Fibroblast of pulmonary artery (primary cell): ENCODE measurements at regions not wholly inside any gene's neighbourhood (a gene's known extent, or its start where the extent isn't known, plus 50 kb on each side); places are given as distances from the start of the nearest gene placed in this dataset.
A peak's percentile ranks its signal among the peaks of the same experiment; 100 is the strongest.

ENCODE experiments used
- DNase-seq: peaks from one replicate; pipeline ENCODE4 v3.0.0-alpha.2; 2010; ENCODE audit warnings: low read depth
- H3K4me3 ChIP-seq: replicated peaks from 2 replicates; pipeline ENCODE4 v1.5.1; 2011; ENCODE audit warnings: low read depth, mild to moderate bottlenecking, control low read depth, low read length, moderate library complexity
- TF ChIP-seq, protein P1 (sequence below): IDR thresholded peaks from 2 replicates; pipeline ENCODE4 v1.5.1; 2011; ENCODE audit warnings: mild to moderate bottlenecking, control low read depth, low read length, inconsistent platforms; ENCODE audit errors: missing control alignments

DNA sequence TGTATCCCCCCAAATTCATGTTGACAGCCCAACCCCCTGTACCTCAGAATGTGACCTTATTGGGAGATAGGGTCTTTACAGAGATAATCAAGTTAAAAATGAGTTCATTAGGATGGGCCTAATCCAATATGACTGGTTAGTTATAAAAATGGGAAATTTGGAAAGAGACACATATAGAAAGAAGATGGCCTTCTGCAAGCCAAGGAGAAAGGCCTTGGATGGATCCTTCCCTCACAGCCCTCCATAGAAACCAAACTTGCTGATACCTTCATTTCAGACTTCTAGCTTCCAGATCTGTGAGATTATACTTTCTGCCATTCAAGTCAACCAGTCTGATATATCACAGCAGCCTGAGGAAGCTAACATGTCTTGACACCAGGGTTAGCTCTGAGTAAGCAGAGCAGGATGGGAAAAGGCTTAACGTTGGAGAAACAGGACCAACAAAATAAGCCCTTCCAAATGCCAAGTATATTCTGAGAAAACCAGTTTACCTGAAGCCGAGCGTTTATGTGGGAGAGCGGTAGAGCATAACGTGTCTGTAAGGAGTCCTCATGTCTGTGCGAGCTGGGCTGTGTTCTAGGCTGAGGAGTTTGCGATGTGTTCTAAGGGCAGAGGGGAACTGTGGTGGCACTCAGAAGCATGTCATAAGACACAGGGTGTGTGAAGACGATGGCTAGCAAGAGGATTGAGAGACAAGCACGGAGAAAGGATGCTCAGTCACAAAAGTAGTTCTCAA lies 206.1 kb downstream of the PIK3R1 start:
- no peak overlapping the region for H3K4me3 ChIP-seq
- TF ChIP-seq, protein P1, sequence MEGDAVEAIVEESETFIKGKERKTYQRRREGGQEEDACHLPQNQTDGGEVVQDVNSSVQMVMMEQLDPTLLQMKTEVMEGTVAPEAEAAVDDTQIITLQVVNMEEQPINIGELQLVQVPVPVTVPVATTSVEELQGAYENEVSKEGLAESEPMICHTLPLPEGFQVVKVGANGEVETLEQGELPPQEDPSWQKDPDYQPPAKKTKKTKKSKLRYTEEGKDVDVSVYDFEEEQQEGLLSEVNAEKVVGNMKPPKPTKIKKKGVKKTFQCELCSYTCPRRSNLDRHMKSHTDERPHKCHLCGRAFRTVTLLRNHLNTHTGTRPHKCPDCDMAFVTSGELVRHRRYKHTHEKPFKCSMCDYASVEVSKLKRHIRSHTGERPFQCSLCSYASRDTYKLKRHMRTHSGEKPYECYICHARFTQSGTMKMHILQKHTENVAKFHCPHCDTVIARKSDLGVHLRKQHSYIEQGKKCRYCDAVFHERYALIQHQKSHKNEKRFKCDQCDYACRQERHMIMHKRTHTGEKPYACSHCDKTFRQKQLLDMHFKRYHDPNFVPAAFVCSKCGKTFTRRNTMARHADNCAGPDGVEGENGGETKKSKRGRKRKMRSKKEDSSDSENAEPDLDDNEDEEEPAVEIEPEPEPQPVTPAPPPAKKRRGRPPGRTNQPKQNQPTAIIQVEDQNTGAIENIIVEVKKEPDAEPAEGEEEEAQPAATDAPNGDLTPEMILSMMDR, result no peak
- no peak for DNase-seq

DNA sequence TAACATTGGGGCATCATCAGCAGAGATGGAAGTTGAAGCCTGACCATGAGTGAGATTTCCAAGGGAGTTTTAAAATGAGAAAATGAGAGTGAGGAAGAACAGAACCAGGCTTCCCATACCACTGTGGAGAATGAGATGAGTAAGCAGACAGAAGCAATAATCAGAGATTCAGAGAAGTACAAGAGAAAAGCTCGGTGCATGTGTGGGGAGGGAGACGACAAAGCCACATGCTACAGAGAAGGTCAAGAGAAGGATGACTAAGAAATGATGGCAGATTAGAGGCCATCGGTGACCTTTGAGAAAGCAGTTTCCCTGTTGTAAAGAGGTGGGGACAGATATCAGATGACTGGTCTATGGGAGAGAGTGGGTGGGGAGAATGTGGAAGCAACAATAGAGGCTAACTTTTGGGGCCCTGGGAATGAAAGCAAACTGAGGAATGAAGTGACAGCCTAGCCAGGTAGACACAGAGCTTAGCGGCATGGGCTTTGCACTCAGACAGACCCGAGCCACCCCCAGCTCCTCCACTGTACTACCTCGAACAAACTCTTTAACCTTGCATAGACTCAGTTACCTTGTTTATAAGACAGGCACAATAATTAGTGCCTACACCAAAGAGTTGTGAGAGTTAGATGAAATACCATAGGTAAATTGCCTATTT lies 207.7 kb downstream of the PIK3R1 start:
- TF ChIP-seq, protein P1, result no peak
- H3K4me3 ChIP-seq, result no peak overlapping the region
- no peak for DNase-seq

DNA sequence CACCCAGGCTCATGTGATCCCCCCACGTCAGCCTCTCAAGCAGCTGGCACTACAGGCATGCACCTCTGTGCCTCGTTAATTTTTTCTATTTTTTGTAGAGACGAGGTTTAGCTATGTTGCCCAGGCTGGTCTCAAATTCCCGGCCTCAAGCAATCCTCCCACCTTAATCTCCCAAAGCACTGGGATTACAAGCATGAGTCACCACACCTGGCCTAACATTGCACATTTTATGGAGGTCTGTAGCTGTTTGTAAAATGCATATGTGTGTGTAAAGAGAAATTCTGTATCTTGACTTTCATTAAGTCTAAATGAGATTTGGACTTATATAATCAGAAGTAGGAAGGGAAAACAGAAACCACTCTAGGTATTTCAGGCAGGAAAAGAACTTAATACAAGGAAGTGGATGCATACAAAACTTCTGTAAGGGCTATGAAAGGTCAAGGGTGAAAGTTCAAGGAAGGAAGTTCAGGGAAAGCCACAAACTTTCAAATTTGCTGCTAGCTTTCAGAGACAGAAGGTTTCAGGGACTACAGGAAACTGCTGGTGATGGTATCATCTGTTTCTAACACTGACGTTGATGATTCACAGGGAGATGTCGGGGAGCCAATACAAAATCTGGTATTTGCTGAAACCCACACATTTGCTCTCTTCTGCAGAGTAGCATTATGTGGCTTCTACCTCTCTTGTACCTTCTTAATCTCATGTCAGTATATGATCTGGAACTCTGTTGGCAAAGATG lies 209.4 kb downstream of the PIK3R1 start:
- DNase-seq, result peak; percentile 33
- TF ChIP-seq, protein P1, result no peak
- H3K4me3 ChIP-seq, result no peak overlapping the region

DNA sequence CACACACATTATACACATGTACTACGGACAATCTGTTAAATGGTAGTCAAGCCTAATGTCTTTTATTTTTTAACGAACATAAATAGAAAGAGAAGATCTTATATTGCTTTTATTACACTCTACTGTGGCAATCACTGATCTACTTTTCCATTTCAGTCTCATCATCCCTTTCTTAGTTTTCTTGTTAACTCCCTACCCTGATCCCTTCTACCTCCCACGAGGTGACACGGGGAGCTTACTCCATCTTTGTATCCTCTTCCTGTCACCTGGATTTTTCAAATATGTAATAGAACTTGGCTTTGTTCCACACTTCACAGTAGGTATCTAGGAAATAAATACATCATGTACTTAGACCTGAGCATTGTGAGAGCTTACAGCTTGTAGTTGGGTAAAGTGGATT lies 211.0 kb downstream of the PIK3R1 start:
- no peak overlapping the region for H3K4me3 ChIP-seq
- DNase-seq, result no peak
- TF ChIP-seq, protein P1, result no peak

DNA sequence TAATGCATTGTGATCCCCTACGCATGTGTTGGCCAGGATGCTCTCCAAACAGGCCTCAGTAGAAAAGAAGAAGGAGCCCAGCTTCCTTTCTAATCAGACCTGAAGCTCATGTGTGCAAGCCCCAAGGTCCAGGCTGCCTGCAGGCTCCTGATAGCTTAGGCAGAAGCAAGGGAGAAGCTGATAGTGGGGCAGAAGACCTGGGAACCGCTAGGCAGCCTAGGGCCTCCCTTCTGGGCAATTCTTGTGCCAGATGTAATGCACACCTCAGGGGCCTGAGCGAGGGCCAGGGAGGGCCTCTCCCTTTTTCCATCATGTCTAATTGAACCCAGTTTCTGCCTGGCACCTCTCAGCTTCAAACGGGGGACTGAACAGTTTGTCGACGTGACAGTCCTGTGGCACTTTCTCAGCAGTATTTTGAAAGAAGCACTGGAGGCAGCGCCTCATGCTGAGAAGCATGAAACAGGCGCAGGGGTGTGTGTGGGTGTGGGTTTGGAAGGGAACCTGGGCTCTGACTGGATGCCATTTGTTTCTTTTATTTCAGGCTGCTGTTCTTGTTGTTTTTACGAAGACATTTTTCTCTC lies 212.8 kb downstream of the PIK3R1 start:
- TF ChIP-seq, protein P1, result no peak
- no peak overlapping the region for H3K4me3 ChIP-seq
- DNase-seq, result no peak

DNA sequence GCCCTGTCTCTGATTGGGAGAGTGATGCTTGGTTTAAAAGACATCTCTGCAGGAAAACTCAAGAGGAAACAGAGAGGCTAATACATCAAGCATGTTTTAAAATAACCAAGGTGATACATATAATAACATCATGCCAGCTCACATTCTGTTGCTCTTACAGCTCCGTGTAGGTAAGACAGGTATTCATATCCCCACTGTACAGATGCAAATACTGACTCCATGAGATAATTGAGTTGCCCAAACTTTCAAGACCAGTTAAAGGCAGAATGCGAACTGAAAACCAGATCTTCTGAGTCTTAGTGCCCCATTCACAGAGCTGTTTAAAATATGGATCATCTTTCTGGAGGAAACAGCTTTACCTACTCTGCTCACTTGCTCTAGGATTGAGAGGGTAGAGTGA lies 214.0 kb downstream of the PIK3R1 start:
- TF ChIP-seq, protein P1, result no peak
- H3K4me3 ChIP-seq, result no peak overlapping the region
- DNase-seq, result no peak
